ENCODE measurements at regions not wholly inside any gene's neighbourhood (a gene's known extent, or its start where the extent isn't known, plus 50 kb on each side); places are given as distances from the start of the nearest gene placed in this dataset.

GRCh38 chr5:4199049-4199841, 603.6 kb downstream of the IRX1 start:
- H3K4me1 ChIP-seq (replicated peaks), result no peaks in the 10 kb centered on the region
- H3K36me3 ChIP-seq, result no peaks in the 10 kb centered on the region
- H3K4me3 ChIP-seq, result no peak overlapping the region
- DNase-seq (ENCODE audit: low read depth in 1 of 2, low spot score in 2 of 2), result no peak
- peaks cover 7% of the 10 kb centered on the region for H3K9me3 ChIP-seq (replicated peaks)
- H3K27ac ChIP-seq, result no peak overlapping the region
- H3K27me3 ChIP-seq (replicated peaks), result no peaks in the 10 kb centered on the region

- H3K27ac ChIP-seq, result no peak overlapping the region
- no peak for DNase-seq (ENCODE audit: low read depth in 1 of 2, low spot score in 2 of 2)
- no peaks in the 10 kb centered on the region for H3K4me1 ChIP-seq (replicated peaks)
- peaks cover 16% of the 10 kb centered on the region for H3K9me3 ChIP-seq (replicated peaks)
- no peaks in the 10 kb centered on the region for H3K36me3 ChIP-seq
- no peak overlapping the region for H3K4me3 ChIP-seq
- no peaks in the 10 kb centered on the region for H3K27me3 ChIP-seq (replicated peaks)
These were observed 607.5 kb downstream of the IRX1 start for GRCh38 chr5:4203146-4203545.

- Histone ChIP-seq H3K27ac (no peak overlapping the region), H3K9me3 (replicated peaks) (peaks cover 24% of the 10 kb centered on the region), H3K4me3 (no peak overlapping the region), H3K27me3 (replicated peaks) (no peaks in the 10 kb centered on the region), H3K36me3 (no peaks in the 10 kb centered on the region), H3K4me1 (replicated peaks) (no peaks in the 10 kb centered on the region)
- no peak for DNase-seq (ENCODE audit: low read depth in 1 of 2, low spot score in 2 of 2)
These were observed 608.9 kb downstream of the IRX1 start for GRCh38 chr5:4204276-4205141.

- H3K27ac ChIP-seq, result no peak overlapping the region
- no peaks in the 10 kb centered on the region for H3K36me3 ChIP-seq
- no peak for DNase-seq (ENCODE audit: low read depth in 1 of 2, low spot score in 2 of 2)
- no peak overlapping the region for H3K4me3 ChIP-seq
- no peaks in the 10 kb centered on the region for H3K27me3 ChIP-seq (replicated peaks)
- H3K9me3 ChIP-seq (replicated peaks), result peaks cover 29% of the 10 kb centered on the region
- H3K4me1 ChIP-seq (replicated peaks), result no peaks in the 10 kb centered on the region
These were observed 609.8 kb downstream of the IRX1 start for GRCh38 chr5:4205398-4205797.

- Histone ChIP-seq H3K27ac (no peak overlapping the region), H3K27me3 (replicated peaks) (no peaks in the 10 kb centered on the region), H3K4me3 (no peak overlapping the region), H3K36me3 (no peaks in the 10 kb centered on the region), H3K9me3 (replicated peaks) (peaks cover 29% of the 10 kb centered on the region), H3K4me1 (replicated peaks) (no peaks in the 10 kb centered on the region)
- no peak for DNase-seq (ENCODE audit: low read depth in 1 of 2, low spot score in 2 of 2)
These were observed 610.5 kb downstream of the IRX1 start for GRCh38 chr5:4206127-4206526.

- H3K9me3 ChIP-seq (replicated peaks), result peaks cover 32% of the 10 kb centered on the region
- H3K4me1 ChIP-seq (replicated peaks), result no peaks in the 10 kb centered on the region
- no peaks in the 10 kb centered on the region for H3K27me3 ChIP-seq (replicated peaks)
- H3K27ac ChIP-seq, result no peak overlapping the region
- no peak for DNase-seq (ENCODE audit: low read depth in 1 of 2, low spot score in 2 of 2)
- H3K4me3 ChIP-seq, result no peak overlapping the region
- H3K36me3 ChIP-seq, result no peaks in the 10 kb centered on the region
These were observed 611.9 kb downstream of the IRX1 start for GRCh38 chr5:4207486-4207885.

- DNase-seq (ENCODE audit: low read depth in 1 of 2, low spot score in 2 of 2), result no peak
- Histone ChIP-seq H3K27ac (no peak overlapping the region), H3K4me1 (replicated peaks) (no peaks in the 10 kb centered on the region), H3K4me3 (no peak overlapping the region), H3K27me3 (replicated peaks) (no peaks in the 10 kb centered on the region), H3K36me3 (no peaks in the 10 kb centered on the region), H3K9me3 (replicated peaks) (peaks cover 35% of the 10 kb centered on the region)
These were observed 612.9 kb downstream of the IRX1 start for GRCh38 chr5:4208537-4208936.

- peaks cover 37% of the 10 kb centered on the region for H3K9me3 ChIP-seq (replicated peaks)
- H3K27me3 ChIP-seq (replicated peaks), result no peaks in the 10 kb centered on the region
- H3K36me3 ChIP-seq, result no peaks in the 10 kb centered on the region
- no peak overlapping the region for H3K4me3 ChIP-seq
- no peak for DNase-seq (ENCODE audit: low read depth in 1 of 2, low spot score in 2 of 2)
- H3K4me1 ChIP-seq (replicated peaks), result no peaks in the 10 kb centered on the region
- H3K27ac ChIP-seq, result no peak overlapping the region
These were observed 613.4 kb downstream of the IRX1 start for GRCh38 chr5:4208996-4209395.

GRCh38 chr5:4212071-4212739, 616.6 kb downstream of the IRX1 start:
- Histone ChIP-seq H3K27ac (no peak overlapping the region), H3K27me3 (replicated peaks) (no peaks in the 10 kb centered on the region), H3K4me1 (replicated peaks) (no peaks in the 10 kb centered on the region), H3K36me3 (no peaks in the 10 kb centered on the region), H3K4me3 (no peak overlapping the region), H3K9me3 (replicated peaks) (peaks cover 37% of the 10 kb centered on the region)
- DNase-seq (ENCODE audit: low read depth in 1 of 2, low spot score in 2 of 2), result no peak

GRCh38 chr5:4212981-4213819, 617.6 kb downstream of the IRX1 start:
- no peak for DNase-seq (ENCODE audit: low read depth in 1 of 2, low spot score in 2 of 2)
- H3K4me1 ChIP-seq (replicated peaks), result no peaks in the 10 kb centered on the region
- H3K9me3 ChIP-seq (replicated peaks), result peaks cover 31% of the 10 kb centered on the region
- no peaks in the 10 kb centered on the region for H3K27me3 ChIP-seq (replicated peaks)
- H3K36me3 ChIP-seq, result no peaks in the 10 kb centered on the region
- H3K27ac ChIP-seq, result no peak overlapping the region
- no peak overlapping the region for H3K4me3 ChIP-seq

- H3K36me3 ChIP-seq, result no peaks in the 10 kb centered on the region
- DNase-seq (ENCODE audit: low read depth in 1 of 2, low spot score in 2 of 2), result no peak
- H3K9me3 ChIP-seq (replicated peaks), result peaks cover 21% of the 10 kb centered on the region
These were observed 619.5 kb downstream of the IRX1 start for GRCh38 chr5:4215143-4215542.

GRCh38 chr5:4216142-4216541, 620.5 kb downstream of the IRX1 start:
- Histone ChIP-seq H3K36me3 (no peaks in the 10 kb centered on the region), H3K9me3 (replicated peaks) (peaks cover 15% of the 10 kb centered on the region), H3K4me1 (replicated peaks) (no peaks in the 10 kb centered on the region), H3K4me3 (no peak overlapping the region), H3K27ac (no peak overlapping the region), H3K27me3 (replicated peaks) (no peaks in the 10 kb centered on the region)
- no peak for DNase-seq (ENCODE audit: low read depth in 1 of 2, low spot score in 2 of 2)

More at GRCh38 chr5:4215143-4215542, 619.5 kb downstream of the IRX1 start:
- H3K4me3 ChIP-seq, result no peak overlapping the region
- H3K27me3 ChIP-seq (replicated peaks), result no peaks in the 10 kb centered on the region
- no peaks in the 10 kb centered on the region for H3K4me1 ChIP-seq (replicated peaks)
- H3K27ac ChIP-seq, result no peak overlapping the region

GRCh38 chr5:4220016-4220415, 624.4 kb downstream of the IRX1 start:
- Histone ChIP-seq H3K4me3 (no peak overlapping the region), H3K27ac (no peak overlapping the region)

More at GRCh38 chr5:4220016-4220415, 624.4 kb downstream of the IRX1 start:
- no peaks in the 10 kb centered on the region for H3K4me1 ChIP-seq (replicated peaks)
- DNase-seq (ENCODE audit: low read depth in 1 of 2, low spot score in 2 of 2), result no peak
- no peaks in the 10 kb centered on the region for H3K36me3 ChIP-seq
- H3K9me3 ChIP-seq (replicated peaks), result peaks cover 11% of the 10 kb centered on the region
- no peaks in the 10 kb centered on the region for H3K27me3 ChIP-seq (replicated peaks)
